Smooth muscle cell (in vitro differentiated cells): ENCODE measurements at regions not wholly inside any gene's neighbourhood (a gene's known extent, or its start where the extent isn't known, plus 50 kb on each side); places are given as distances from the start of the nearest gene placed in this dataset.
"Not testable (repeated sequence)": the region's sequence is repeated elsewhere in the genome, so short reads cannot be mapped to it uniquely, and the experiment has no call there.

Experiments used
- DNase-seq: peaks from one replicate; lab custom pipeline; 2025; ENCODE audit not compliant: unreplicated experiment; lab: John Stamatoyannopoulos, UW
- H2AFZ ChIP-seq: fragments of 200-600 bp; sonication (generic); 2 replicates; pipeline ENCODE4 v1.6.0; 2016; ENCODE audit warnings: antibody characterized with exemption, low read depth, mild to moderate bottlenecking
- H3F3A ChIP-seq: fragments of 200-600 bp; sonication (generic); 2 replicates; pipeline ENCODE4 v1.6.0; 2017; ENCODE audit warnings: antibody characterized with exemption, low read depth
- H3K27ac ChIP-seq: fragments of 200-600 bp; sonication (generic); 2 replicates; pipeline ENCODE4 v1.5.1; 2016; ENCODE audit warnings: low read depth, mild to moderate bottlenecking
- H3K27me3 ChIP-seq: fragments of 200-600 bp; sonication (generic); 2 replicates; pipeline ENCODE4 v1.6.1; 2016; ENCODE audit warnings: low read depth, mild to moderate bottlenecking
- H3K36me3 ChIP-seq: fragments of 200-600 bp; sonication (generic); 2 replicates; pipeline ENCODE4 v1.5.1; 2016; ENCODE audit warnings: low read depth
- H3K4me1 ChIP-seq: fragments of 200-600 bp; sonication (generic); 2 replicates; pipeline ENCODE4 v1.5.1; 2016; ENCODE audit warnings: low read depth
- H3K4me2 ChIP-seq: fragments of 200-600 bp; sonication (generic); 2 replicates; pipeline ENCODE4 v1.6.0; 2016; ENCODE audit warnings: mild to moderate bottlenecking
- H3K4me3 ChIP-seq: fragments of 200-600 bp; sonication (generic); 2 replicates; pipeline ENCODE4 v1.5.1; 2016; ENCODE audit warnings: mild to moderate bottlenecking
- H3K79me2 ChIP-seq: fragments of 200-600 bp; sonication (generic); 2 replicates; pipeline ENCODE4 v1.6.0; 2016; ENCODE audit warnings: low read depth, mild to moderate bottlenecking
- H3K9ac ChIP-seq: fragments of 200-600 bp; sonication (generic); 2 replicates; pipeline ENCODE4 v1.6.0; 2016; ENCODE audit warnings: low read depth
- H3K9me3 ChIP-seq: fragments of 200-600 bp; sonication (generic); replicated peaks from 2 replicates; pipeline ENCODE4 v1.5.1; 2016; ENCODE audit warnings: low read depth
- H4K20me1 ChIP-seq: fragments of 200-600 bp; sonication (generic); 2 replicates; pipeline ENCODE4 v1.6.0; 2016; ENCODE audit warnings: low read depth
- CTCF ChIP-seq: fragments of 200-600 bp; sonication (generic); IDR thresholded peaks from 2 replicates; pipeline ENCODE4 v1.5.1; 2017; ENCODE audit warnings: borderline replicate concordance, mild to moderate bottlenecking, antibody characterized with exemption; ENCODE audit not compliant: insufficient read depth, poor library complexity, severe bottlenecking
- WGBS: methylation state at CpG from one replicate; pipeline ENCODE4 v1.1.7; 2016; ENCODE audit warnings: low lambda C conversion rate; 5-methylcytosine and 5-hydroxymethylcytosine counted together

GRCh38 chr5:40353442-40353841 is 326.3 kb upstream of the PTGER4 start:
- Histone ChIP-seq H3K27ac (no peak overlapping the region), H3K4me3 (no peak overlapping the region), H4K20me1 (no peaks in the 10 kb centered on the region), H3F3A (no peaks in the 10 kb centered on the region), H3K9ac (no peak overlapping the region), H3K79me2 (no peaks in the 10 kb centered on the region), H2AFZ (no peak overlapping the region), H3K36me3 (no peaks in the 10 kb centered on the region), H3K9me3 (no peaks in the 10 kb centered on the region), H3K27me3 (no peaks in the 10 kb centered on the region), H3K4me2 (no peak overlapping the region), H3K4me1 (no peaks in the 10 kb centered on the region)
- 85% methylated on average over 3 of the region's 3 CpGs for WGBS
- no peak for DNase-seq
- no peak for TF ChIP-seq CTCF

GRCh38 chr5:40347981-40348725 is 331.6 kb upstream of the PTGER4 start:
- Histone ChIP-seq H3K4me2 (no peak overlapping the region), H3K27ac (no peak overlapping the region), H3K36me3 (no peaks in the 10 kb centered on the region), H3K9ac (no peak overlapping the region), H4K20me1 (no peaks in the 10 kb centered on the region), H3F3A (no peaks in the 10 kb centered on the region), H2AFZ (no peak overlapping the region), H3K27me3 (no peaks in the 10 kb centered on the region), H3K9me3 (no peaks in the 10 kb centered on the region), H3K4me1 (no peaks in the 10 kb centered on the region), H3K79me2 (no peaks in the 10 kb centered on the region), H3K4me3 (no peak overlapping the region)
- no peak for TF ChIP-seq CTCF
- 95% methylated on average over 10 of the region's 10 CpGs for WGBS
- DNase-seq, result no peak

GRCh38 chr5:40346901-40347300 is 332.8 kb upstream of the PTGER4 start:
- WGBS, result 83% methylated on average over 1 of the region's 1 CpG
- DNase-seq, result no peak
- H4K20me1 ChIP-seq, result no peaks in the 10 kb centered on the region
- H3K4me3 ChIP-seq, result no peak overlapping the region
- no peaks in the 10 kb centered on the region for H3K9me3 ChIP-seq
- no peak for TF ChIP-seq CTCF
- H3K4me1 ChIP-seq, result no peaks in the 10 kb centered on the region
- no peaks in the 10 kb centered on the region for H3K36me3 ChIP-seq
- no peak overlapping the region for H2AFZ ChIP-seq
- H3K27ac ChIP-seq, result no peak overlapping the region
- H3F3A ChIP-seq, result no peaks in the 10 kb centered on the region
- H3K4me2 ChIP-seq, result no peak overlapping the region
- H3K27me3 ChIP-seq, result no peaks in the 10 kb centered on the region
- H3K79me2 ChIP-seq, result no peaks in the 10 kb centered on the region
- no peak overlapping the region for H3K9ac ChIP-seq

- not testable (repeated sequence) for H3K27me3 ChIP-seq, H3K79me2 ChIP-seq, H3K9me3 ChIP-seq, H3K9ac ChIP-seq, H3K36me3 ChIP-seq, H3K4me1 ChIP-seq, H2AFZ ChIP-seq, H3K4me2 ChIP-seq, H3K27ac ChIP-seq, DNase-seq, H3K4me3 ChIP-seq, H4K20me1 ChIP-seq, H3F3A ChIP-seq
- WGBS, result 90% methylated on average over 3 of the region's 3 CpGs
Measured at GRCh38 chr5:40338434-40338833, 341.3 kb upstream of the PTGER4 start.
